ENCODE measurements at regions not wholly inside any gene's neighbourhood (a gene's known extent, or its start where the extent isn't known, plus 50 kb on each side); places are given as distances from the start of the nearest gene placed in this dataset.

DNA sequence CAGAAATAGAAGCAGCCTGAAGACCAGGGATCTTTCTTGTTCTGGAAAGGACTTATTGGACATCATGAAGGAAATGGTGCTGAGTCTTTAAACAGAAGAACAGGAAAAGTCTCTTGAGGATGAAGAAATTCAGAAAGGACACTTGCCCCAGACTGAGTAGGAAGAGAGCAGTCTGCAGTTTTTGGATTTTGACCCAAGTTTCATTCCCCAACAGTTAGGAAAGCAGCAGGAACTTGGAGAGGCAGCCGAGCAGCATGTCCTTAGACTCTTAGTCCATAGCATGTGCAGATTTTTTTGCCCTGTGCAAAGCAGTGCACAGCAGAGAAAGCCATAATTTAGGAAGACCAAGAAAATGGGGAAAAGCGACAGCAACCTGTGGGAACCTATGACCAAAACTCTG, 927.2 kb upstream of the AUTS2 start:
- TF ChIP-seq POLR2A (IDR thresholded peaks at IDR 0.05) = no peak
- TF ChIP-seq, protein P1, sequence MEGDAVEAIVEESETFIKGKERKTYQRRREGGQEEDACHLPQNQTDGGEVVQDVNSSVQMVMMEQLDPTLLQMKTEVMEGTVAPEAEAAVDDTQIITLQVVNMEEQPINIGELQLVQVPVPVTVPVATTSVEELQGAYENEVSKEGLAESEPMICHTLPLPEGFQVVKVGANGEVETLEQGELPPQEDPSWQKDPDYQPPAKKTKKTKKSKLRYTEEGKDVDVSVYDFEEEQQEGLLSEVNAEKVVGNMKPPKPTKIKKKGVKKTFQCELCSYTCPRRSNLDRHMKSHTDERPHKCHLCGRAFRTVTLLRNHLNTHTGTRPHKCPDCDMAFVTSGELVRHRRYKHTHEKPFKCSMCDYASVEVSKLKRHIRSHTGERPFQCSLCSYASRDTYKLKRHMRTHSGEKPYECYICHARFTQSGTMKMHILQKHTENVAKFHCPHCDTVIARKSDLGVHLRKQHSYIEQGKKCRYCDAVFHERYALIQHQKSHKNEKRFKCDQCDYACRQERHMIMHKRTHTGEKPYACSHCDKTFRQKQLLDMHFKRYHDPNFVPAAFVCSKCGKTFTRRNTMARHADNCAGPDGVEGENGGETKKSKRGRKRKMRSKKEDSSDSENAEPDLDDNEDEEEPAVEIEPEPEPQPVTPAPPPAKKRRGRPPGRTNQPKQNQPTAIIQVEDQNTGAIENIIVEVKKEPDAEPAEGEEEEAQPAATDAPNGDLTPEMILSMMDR (IDR thresholded peaks at IDR 0.05) = no peak
- intact Hi-C loops (cut with DNase I) = no loop called here
- DNase-seq = no peak
- Histone ChIP-seq H3K27ac (no peak overlapping the region), H3K27me3 (peaks cover 0 to 94% (median 0%) of the 10 kb centered on the region in 4 donors), H3K4me1 (no peaks in the 10 kb centered on the region), H3K36me3 (no peaks in the 10 kb centered on the region), H3K9me3 (peaks cover 0 to 33% (median 10%) of the 10 kb centered on the region in 3 donors), H3K4me3 (no peak overlapping the region)
- 49 to 83% methylated on average over 2 of the region's 2 CpGs for WGBS, 2 donors

DNA sequence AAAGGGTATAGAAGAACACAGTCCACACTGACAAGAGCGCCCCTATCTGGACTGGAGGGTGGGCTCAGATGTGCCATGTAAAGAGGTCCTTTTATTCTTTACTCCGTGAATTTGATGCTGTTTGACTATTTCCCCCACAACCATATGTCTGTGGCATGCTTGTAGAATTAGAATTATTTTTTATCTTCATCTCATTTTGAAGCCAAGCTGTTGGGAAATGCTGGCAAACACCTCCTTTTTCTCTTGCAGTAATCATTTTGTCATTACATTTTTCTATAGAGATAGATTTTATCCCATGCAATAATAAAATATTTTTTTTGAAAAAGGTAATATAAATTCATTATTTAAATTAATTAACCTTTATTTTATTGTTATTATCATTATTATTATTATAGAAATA, 926.6 kb upstream of the AUTS2 start:
- DNase-seq = no peak
- no peaks in the 10 kb centered on the region for H3K4me1 ChIP-seq
- intact Hi-C loops (cut with DNase I) = no loop called here
- TF ChIP-seq, protein P1 (IDR thresholded peaks at IDR 0.05) = no peak
- no peak for TF ChIP-seq POLR2A (IDR thresholded peaks at IDR 0.05)
- H3K4me3 ChIP-seq = no peak overlapping the region
- no peak overlapping the region for H3K27ac ChIP-seq
- 63 to 79% methylated on average over 2 of the region's 2 CpGs for WGBS, 2 donors
- peaks cover 0 to 33% (median 10%) of the 10 kb centered on the region in 3 donors for H3K9me3 ChIP-seq
- peaks cover 0 to 100% (median 0%) of the 10 kb centered on the region in 4 donors for H3K27me3 ChIP-seq
- H3K36me3 ChIP-seq = no peaks in the 10 kb centered on the region

DNA sequence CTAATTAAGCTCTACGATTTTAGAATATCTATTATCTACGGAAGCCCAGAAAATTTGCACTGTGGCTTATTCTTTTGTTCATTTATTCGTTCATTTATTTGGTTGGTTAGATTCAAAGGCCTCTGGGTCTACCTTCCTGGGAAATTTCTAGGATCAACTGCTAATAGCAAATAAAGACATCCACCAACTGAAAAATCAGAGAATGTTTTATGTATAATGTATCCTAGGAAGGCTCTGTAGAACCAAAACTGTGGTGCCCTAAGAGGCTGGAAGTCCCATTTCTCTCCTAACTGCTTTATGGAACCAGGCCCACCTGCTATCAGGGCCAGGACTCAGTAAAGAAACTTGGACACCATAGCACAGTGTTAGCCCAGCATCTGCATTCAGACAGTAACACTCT, 923.4 kb upstream of the AUTS2 start:
- peaks cover 0 to 10% (median 0%) of the 10 kb centered on the region in 3 donors for H3K4me1 ChIP-seq
- no peak for TF ChIP-seq POLR2A (IDR thresholded peaks at IDR 0.05)
- TF ChIP-seq, protein P1 (IDR thresholded peaks at IDR 0.05) = no peak
- peaks cover 0 to 100% (median 0%) of the 10 kb centered on the region in 4 donors for H3K27me3 ChIP-seq
- no peak for DNase-seq
- H3K27ac ChIP-seq = no peak overlapping the region
- intact Hi-C loops (cut with DNase I) = no loop called here
- WGBS, 2 donors = 81 to 85% methylated on average over 3 of the region's 3 CpGs
- H3K36me3 ChIP-seq = no peaks in the 10 kb centered on the region
- peaks cover 0 to 29% (median 10%) of the 10 kb centered on the region in 3 donors for H3K9me3 ChIP-seq
- H3K4me3 ChIP-seq = no peak overlapping the region

DNA sequence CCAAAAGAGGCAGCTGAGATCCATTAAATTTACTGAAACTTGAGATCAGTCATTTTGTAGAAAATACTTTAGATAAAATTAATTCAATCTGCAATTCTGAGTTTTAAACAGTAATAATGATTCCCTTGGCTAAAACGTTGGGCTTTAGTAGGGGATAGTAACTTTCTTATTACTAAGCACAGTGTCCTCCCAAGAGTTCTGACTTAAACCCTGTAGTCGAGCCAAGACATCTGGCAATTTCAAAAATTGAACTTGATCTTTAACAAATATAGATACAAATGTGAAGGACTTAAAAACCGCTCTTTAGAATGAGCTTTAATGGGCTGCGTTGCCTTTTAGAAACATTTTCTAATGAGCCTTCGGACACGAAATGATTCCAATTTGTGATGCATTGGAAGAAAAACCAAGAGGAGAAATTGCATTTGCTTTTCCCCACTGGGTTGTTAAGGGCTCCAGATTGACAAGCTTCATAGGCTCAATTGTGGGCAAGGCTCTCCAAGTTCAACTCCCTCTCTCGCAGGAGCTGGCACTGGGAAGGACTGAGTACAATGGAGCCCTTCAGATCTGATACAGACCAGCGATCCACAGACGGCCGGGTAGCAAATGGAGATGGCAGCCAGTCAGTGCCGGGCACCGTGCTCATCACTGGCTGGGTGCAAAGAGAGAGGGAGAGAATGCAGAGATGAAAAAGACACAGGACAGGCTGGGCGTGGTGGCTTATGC, 921.3 kb upstream of the AUTS2 start:
- Histone ChIP-seq H3K27me3 (peaks cover 0 to 92% (median 0%) of the 10 kb centered on the region in 4 donors), H3K36me3 (no peaks in the 10 kb centered on the region), H3K4me3 (no peak overlapping the region), H3K27ac (no peak overlapping the region), H3K4me1 (peaks cover 0 to 21% (median 0%) of the 10 kb centered on the region in 3 donors), H3K9me3 (peaks cover 0 to 28% (median 10%) of the 10 kb centered on the region in 3 donors)
- intact Hi-C loops (cut with DNase I) = no loop called here
- TF ChIP-seq POLR2A (IDR thresholded peaks at IDR 0.05) = no peak
- TF ChIP-seq, protein P1 (IDR thresholded peaks at IDR 0.05) = no peak
- no peak for DNase-seq
- WGBS, 2 donors = 64 to 68% methylated on average over 8 to 12 of the region's 13 CpGs

DNA sequence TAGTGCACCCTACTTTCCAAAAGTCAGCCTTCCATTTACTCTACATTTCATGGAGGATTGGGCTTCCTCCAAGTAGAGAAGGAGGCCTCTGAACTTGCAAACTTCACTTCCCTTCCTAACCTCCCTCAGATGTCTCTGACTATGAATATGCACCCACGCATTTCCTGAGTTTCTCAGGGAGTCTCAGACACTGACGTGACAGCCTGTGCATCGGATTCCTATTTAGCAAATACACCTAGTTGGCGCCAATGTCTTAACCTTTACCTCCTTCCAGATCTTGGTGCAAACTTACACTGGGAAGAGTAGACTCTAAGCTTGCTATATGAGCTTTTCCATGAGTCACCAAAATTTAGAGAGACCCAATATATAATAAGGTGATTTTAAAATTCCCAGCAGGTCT, 920.1 kb upstream of the AUTS2 start:
- no peak overlapping the region for H3K27ac ChIP-seq
- intact Hi-C loops (cut with DNase I) = no loop called here
- H3K9me3 ChIP-seq = peaks cover 0 to 25% (median 10%) of the 10 kb centered on the region in 3 donors
- H3K4me1 ChIP-seq = peaks cover 0 to 21% (median 0%) of the 10 kb centered on the region in 3 donors
- no peak for DNase-seq
- peaks cover 0 to 92% (median 0%) of the 10 kb centered on the region in 4 donors for H3K27me3 ChIP-seq
- H3K36me3 ChIP-seq = no peaks in the 10 kb centered on the region
- no peak for TF ChIP-seq POLR2A (IDR thresholded peaks at IDR 0.05)
- TF ChIP-seq, protein P1 (IDR thresholded peaks at IDR 0.05) = no peak
- 91% methylated on average over 4 of the region's 4 CpGs for WGBS, 2 donors
- no peak overlapping the region for H3K4me3 ChIP-seq
